ENCODE measurements at regions not wholly inside any gene's neighbourhood (a gene's known extent, or its start where the extent isn't known, plus 50 kb on each side); places are given as distances from the start of the nearest gene placed in this dataset.

DNA sequence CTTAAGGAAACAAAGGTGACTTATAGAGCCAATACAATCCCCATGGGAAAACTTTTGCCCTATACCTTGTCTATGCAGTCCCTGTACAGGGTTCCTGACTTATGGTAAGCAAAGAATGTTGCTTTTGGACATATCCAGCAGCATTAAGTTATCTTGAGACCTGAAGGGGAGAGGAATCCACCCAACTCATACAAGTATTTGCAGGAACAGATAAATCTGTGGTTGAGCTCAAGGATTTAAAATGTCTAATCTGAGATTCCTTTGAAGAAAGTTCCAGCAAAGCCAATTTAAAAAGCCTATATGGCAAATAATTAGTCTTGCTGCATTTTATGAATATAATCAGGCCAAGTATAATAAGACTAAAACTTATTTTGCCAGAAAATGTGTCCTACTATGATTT lies 739.5 kb upstream of the CDH2 start:
- Histone ChIP-seq H2BK120ac (ENCODE audit: low read depth, low read length, poor library complexity, severe bottlenecking) (no peak overlapping the region), H4K5ac (ENCODE audit: insufficient read length, low read depth, low read length) (no peak overlapping the region), H3K18ac (ENCODE audit: insufficient read length, low read depth, low read length) (no peak overlapping the region), H3K4ac (ENCODE audit: low read depth, low read length) (no peak overlapping the region), H3K9ac (ENCODE audit: extremely low read depth, insufficient read length, low read length) (no peak overlapping the region), H2BK15ac (ENCODE audit: low read depth, low read length) (no peak overlapping the region), H2AK5ac (ENCODE audit: insufficient read length, low read length) (no peak overlapping the region), H2BK5ac (ENCODE audit: insufficient read length, low read length) (no peak overlapping the region), H4K8ac (replicated peaks; ENCODE audit: insufficient read length, low read depth, low read length) (no peak overlapping the region), H3T11ph (ENCODE audit: low read length) (no peak overlapping the region), H3K79me1 (ENCODE audit: insufficient read depth, low read depth, low read length, poor library complexity, severe bottlenecking) (no peaks in the 10 kb centered on the region), H3K56ac (ENCODE audit: insufficient read length, low read depth, low read length) (no peak overlapping the region), H3K79me2 (ENCODE audit: insufficient read depth, low read length) (no peaks in the 10 kb centered on the region), H3K14ac (ENCODE audit: insufficient read depth, low read length) (no peak overlapping the region), H3K23me2 (ENCODE audit: insufficient read length, low read depth, low read length, poor library complexity, severe bottlenecking) (no peaks in the 10 kb centered on the region), H3K27ac (ENCODE audit: insufficient read length, low read depth, low read length) (no peak overlapping the region), H2BK20ac (ENCODE audit: low read depth, low read length, poor library complexity, severe bottlenecking) (no peak overlapping the region), H2AFZ (ENCODE audit: low read length) (no peak overlapping the region), H3K23ac (ENCODE audit: insufficient read length, low read depth, low read length) (no peak overlapping the region), H3K9me3 (ENCODE audit: control insufficient read depth, low read depth, low read length) (no peaks in the 10 kb centered on the region), H2BK12ac (ENCODE audit: insufficient read length, low read depth, low read length) (no peak overlapping the region), H3K27me3 (ENCODE audit: insufficient read depth, low read length) (no peaks in the 10 kb centered on the region), H4K91ac (ENCODE audit: insufficient read length, low read depth, low read length) (no peak overlapping the region), H3K4me1 (ENCODE audit: insufficient read depth, low read length) (no peaks in the 10 kb centered on the region), H4K20me1 (ENCODE audit: control insufficient read depth, insufficient read depth, insufficient read length) (no peaks in the 10 kb centered on the region), H3K4me2 (ENCODE audit: insufficient read depth, insufficient read length, low read length) (no peak overlapping the region)
- H3K4me3 Mint-ChIP-seq, result no peak overlapping the region
- no peaks in the 10 kb centered on the region for H3K27me3 Mint-ChIP-seq (ENCODE audit: low read depth)
- TF ChIP-seq, protein P1, sequence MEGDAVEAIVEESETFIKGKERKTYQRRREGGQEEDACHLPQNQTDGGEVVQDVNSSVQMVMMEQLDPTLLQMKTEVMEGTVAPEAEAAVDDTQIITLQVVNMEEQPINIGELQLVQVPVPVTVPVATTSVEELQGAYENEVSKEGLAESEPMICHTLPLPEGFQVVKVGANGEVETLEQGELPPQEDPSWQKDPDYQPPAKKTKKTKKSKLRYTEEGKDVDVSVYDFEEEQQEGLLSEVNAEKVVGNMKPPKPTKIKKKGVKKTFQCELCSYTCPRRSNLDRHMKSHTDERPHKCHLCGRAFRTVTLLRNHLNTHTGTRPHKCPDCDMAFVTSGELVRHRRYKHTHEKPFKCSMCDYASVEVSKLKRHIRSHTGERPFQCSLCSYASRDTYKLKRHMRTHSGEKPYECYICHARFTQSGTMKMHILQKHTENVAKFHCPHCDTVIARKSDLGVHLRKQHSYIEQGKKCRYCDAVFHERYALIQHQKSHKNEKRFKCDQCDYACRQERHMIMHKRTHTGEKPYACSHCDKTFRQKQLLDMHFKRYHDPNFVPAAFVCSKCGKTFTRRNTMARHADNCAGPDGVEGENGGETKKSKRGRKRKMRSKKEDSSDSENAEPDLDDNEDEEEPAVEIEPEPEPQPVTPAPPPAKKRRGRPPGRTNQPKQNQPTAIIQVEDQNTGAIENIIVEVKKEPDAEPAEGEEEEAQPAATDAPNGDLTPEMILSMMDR (conservative IDR thresholded peaks at IDR 0.05), result no peak
- H3K36me3 Mint-ChIP-seq (ENCODE audit: insufficient read depth in 1 of 3, low read depth in 3 of 3), result peaks cover 0 to 16% (median 9%) of the 10 kb centered on the region in 3 experiments; a peak in 5 of 7 replicates
- H3K4me1 Mint-ChIP-seq, result peaks cover 5 to 8% of the 10 kb centered on the region in 2 experiments; a peak in 3 of 4 replicates
- DNase-seq, result no peak
- peaks cover 0 to 13% of the 10 kb centered on the region in 2 experiments; a peak in 3 of 5 replicates for H3K9me3 Mint-ChIP-seq
- H3K27ac Mint-ChIP-seq, result no peak overlapping the region
